GM13976 (cell line): ENCODE measurements at regions not wholly inside any gene's neighbourhood (a gene's known extent, or its start where the extent isn't known, plus 50 kb on each side); places are given as distances from the start of the nearest gene placed in this dataset.
"Not testable (repeated sequence)": the region's sequence is repeated elsewhere in the genome, so short reads cannot be mapped to it uniquely, and the experiment has no call there.

Source experiments
- DNase-seq: peaks from one replicate; pipeline ENCODE4 v3.0.0; 2012; ENCODE audit warnings: low spot score
- CTCF ChIP-seq: IDR thresholded peaks from 2 replicates; pipeline ENCODE4 v1.5.1; 2012; ENCODE audit warnings: borderline replicate concordance, mild to moderate bottlenecking; ENCODE audit not compliant: insufficient read depth; ENCODE audit errors: extremely low read depth, missing control alignments, control extremely low read depth
- in situ Hi-C: fragments of 300-500 bp; cut with MboI; formaldehyde crosslinking; loops from one replicate; pipeline ENCODE4 v1.12.0; 2022; ENCODE audit warnings: low sequenced_read_pairs, mixed read lengths, inconsistent platforms; ENCODE audit not compliant: unreplicated experiment

- in situ Hi-C loops, result no loop called here
- no peak for TF ChIP-seq CTCF
- DNase-seq, result no peak
Measured at GRCh38 chr18:78492064-78492812, 487.4 kb upstream of the SALL3 start.

- in situ Hi-C loops, result no loop called here
Measured at GRCh38 chr18:78492813-78493371, 486.7 kb upstream of the SALL3 start.

GRCh38 chr18:78493490-78493889 is 486.1 kb upstream of the SALL3 start:
- DNase-seq, in situ Hi-C loops: not testable (repeated sequence)

More at GRCh38 chr18:78492813-78493371, 486.7 kb upstream of the SALL3 start:
- TF ChIP-seq CTCF, result no peak
- no peak for DNase-seq

GRCh38 chr18:78494204-78495085 is 485.2 kb upstream of the SALL3 start:
- DNase-seq, result no peak
- in situ Hi-C loops, result no loop called here
- no peak for TF ChIP-seq CTCF

GRCh38 chr18:78495550-78495949 is 484.1 kb upstream of the SALL3 start:
- in situ Hi-C loops, result no loop called here

GRCh38 chr18:78496079-78496478 is 483.5 kb upstream of the SALL3 start:
- no peak for TF ChIP-seq CTCF
- DNase-seq, result no peak
- in situ Hi-C loops, result no loop called here

More at GRCh38 chr18:78495550-78495949, 484.1 kb upstream of the SALL3 start:
- DNase-seq, result no peak
- no peak for TF ChIP-seq CTCF
